Osteoblast (primary cell): ENCODE measurements at regions not wholly inside any gene's neighbourhood (a gene's known extent, or its start where the extent isn't known, plus 50 kb on each side); places are given as distances from the start of the nearest gene placed in this dataset.

Source experiments
- DNase-seq: peaks from one replicate; pipeline ENCODE4 v3.0.0; 2011; ENCODE audit warnings: low spot score, mixed read lengths; ENCODE audit not compliant: insufficient read length; ENCODE audit errors: missing footprints
- H2AFZ ChIP-seq: 2 replicates; pipeline ENCODE4 v1.6.0; 2011; ENCODE audit warnings: mild to moderate bottlenecking, low read length
- H3K27ac ChIP-seq: 2 replicates; pipeline ENCODE4 v1.5.1; 2011; ENCODE audit warnings: mild to moderate bottlenecking, low read depth, low read length, moderate library complexity
- H3K27me3 ChIP-seq: 2 replicates; pipeline ENCODE4 v1.6.0; 2012; ENCODE audit warnings: mild to moderate bottlenecking, control low read depth, inconsistent platforms, low read length, moderate library complexity; ENCODE audit not compliant: insufficient read depth
- H3K36me3 ChIP-seq: 2 replicates; pipeline ENCODE4 v1.5.1; 2011; ENCODE audit warnings: mild to moderate bottlenecking, low read length, control low read depth, moderate library complexity; ENCODE audit not compliant: insufficient read depth
- H3K4me1 ChIP-seq: 2 replicates; pipeline ENCODE4 v1.5.1; 2011; ENCODE audit warnings: mild to moderate bottlenecking, low read length, control low read depth, moderate library complexity; ENCODE audit not compliant: insufficient read depth
- H3K4me2 ChIP-seq: 2 replicates; pipeline ENCODE4 v1.6.0; 2011; ENCODE audit warnings: mild to moderate bottlenecking, low read length; ENCODE audit not compliant: insufficient read depth
- H3K4me3 ChIP-seq: fragments of 200-600 bp; sonication (generic); 3 replicates; pipeline ENCODE4 v1.5.1; 2012; ENCODE audit warnings: mild to moderate bottlenecking, low read length, inconsistent platforms; ENCODE audit not compliant: insufficient read depth
- H3K79me2 ChIP-seq: 2 replicates; pipeline ENCODE4 v1.6.0; 2012; ENCODE audit warnings: mild to moderate bottlenecking, low read length, control low read depth, inconsistent platforms; ENCODE audit not compliant: insufficient read depth
- H3K9me3 ChIP-seq: 2 replicates; pipeline ENCODE4 v1.5.1; 2011; ENCODE audit warnings: low read depth, low read length, control low read depth
- H4K20me1 ChIP-seq: 2 replicates; pipeline ENCODE4 v1.6.0; 2012; ENCODE audit warnings: mild to moderate bottlenecking, low read length, control low read depth; ENCODE audit not compliant: insufficient read depth
- CTCF ChIP-seq: IDR thresholded peaks from 2 replicates; pipeline ENCODE4 v1.5.1; 2011; ENCODE audit warnings: mild to moderate bottlenecking, low read depth, low read length, moderate library complexity; ENCODE audit errors: extremely low read depth

- Histone ChIP-seq H3K27ac (no peak overlapping the region), H3K4me1 (no peaks in the 10 kb centered on the region), H3K27me3 (no peaks in the 10 kb centered on the region), H3K4me2 (no peak overlapping the region), H3K4me3 (no peak overlapping the region), H2AFZ (no peak overlapping the region), H3K36me3 (no peaks in the 10 kb centered on the region), H4K20me1 (no peaks in the 10 kb centered on the region), H3K9me3 (no peaks in the 10 kb centered on the region), H3K79me2 (no peaks in the 10 kb centered on the region)
- no peak for DNase-seq
- TF ChIP-seq CTCF: no peak
These were observed 650.5 kb downstream of the ACTL7B start for GRCh38 chr9:108205276-108205675.

- DNase-seq: no peak
- Histone ChIP-seq H3K36me3 (no peaks in the 10 kb centered on the region), H3K27ac (no peak overlapping the region), H3K79me2 (no peaks in the 10 kb centered on the region), H3K27me3 (no peaks in the 10 kb centered on the region), H3K4me3 (no peak overlapping the region), H4K20me1 (no peaks in the 10 kb centered on the region), H3K4me2 (no peak overlapping the region), H3K9me3 (no peaks in the 10 kb centered on the region), H3K4me1 (no peaks in the 10 kb centered on the region), H2AFZ (no peak overlapping the region)
- TF ChIP-seq CTCF: no peak
These were observed 657.9 kb downstream of the ACTL7B start for GRCh38 chr9:108197899-108198298.

- no peak overlapping the region for H3K4me2 ChIP-seq
- H3K4me3 ChIP-seq: no peak overlapping the region
- no peak for DNase-seq
These were observed 658.8 kb downstream of the ACTL7B start for GRCh38 chr9:108197008-108197365.

GRCh38 chr9:108196332-108197007 lies 659.3 kb downstream of the ACTL7B start:
- Histone ChIP-seq H3K79me2 (no peaks in the 10 kb centered on the region), H2AFZ (no peak overlapping the region), H4K20me1 (no peaks in the 10 kb centered on the region), H3K4me3 (no peak overlapping the region), H3K9me3 (no peaks in the 10 kb centered on the region), H3K4me1 (no peaks in the 10 kb centered on the region), H3K27me3 (no peaks in the 10 kb centered on the region), H3K36me3 (no peaks in the 10 kb centered on the region), H3K27ac (no peak overlapping the region), H3K4me2 (no peak overlapping the region)
- no peak for DNase-seq
- TF ChIP-seq CTCF: no peak

More at GRCh38 chr9:108197008-108197365, 658.8 kb downstream of the ACTL7B start:
- Histone ChIP-seq H4K20me1 (no peaks in the 10 kb centered on the region), H3K36me3 (no peaks in the 10 kb centered on the region), H3K27me3 (no peaks in the 10 kb centered on the region), H3K9me3 (no peaks in the 10 kb centered on the region), H2AFZ (no peak overlapping the region), H3K79me2 (no peaks in the 10 kb centered on the region), H3K4me1 (no peaks in the 10 kb centered on the region), H3K27ac (no peak overlapping the region)
- no peak for TF ChIP-seq CTCF
